Omental fat pad (tissue), 3 donors: ENCODE measurements at regions not wholly inside any gene's neighbourhood (a gene's known extent, or its start where the extent isn't known, plus 50 kb on each side); places are given as distances from the start of the nearest gene placed in this dataset.

Source experiments
- ATAC-seq: fragments of 150-250 bp; one replicate; pipeline ENCODE4 v1.9.1; 2016; ENCODE audit warnings: mild to moderate bottlenecking, moderate library complexity; ENCODE audit not compliant: low FRiP score
- DNase-seq: peaks from one replicate; pipeline ENCODE4 v3.0.0-alpha.2; 2019; ENCODE audit warnings: low spot score
- TF ChIP-seq, protein P1 (sequence below), 3 donors: fragments of 450-650 bp; IDR thresholded peaks; one replicate each; pipeline ENCODE4 v1.5.1; 2016 to 2017; ENCODE audit warnings: antibody characterized with exemption in 3 of 3, mild to moderate bottlenecking in 3 of 3, moderate library complexity in 2 of 3

DNA sequence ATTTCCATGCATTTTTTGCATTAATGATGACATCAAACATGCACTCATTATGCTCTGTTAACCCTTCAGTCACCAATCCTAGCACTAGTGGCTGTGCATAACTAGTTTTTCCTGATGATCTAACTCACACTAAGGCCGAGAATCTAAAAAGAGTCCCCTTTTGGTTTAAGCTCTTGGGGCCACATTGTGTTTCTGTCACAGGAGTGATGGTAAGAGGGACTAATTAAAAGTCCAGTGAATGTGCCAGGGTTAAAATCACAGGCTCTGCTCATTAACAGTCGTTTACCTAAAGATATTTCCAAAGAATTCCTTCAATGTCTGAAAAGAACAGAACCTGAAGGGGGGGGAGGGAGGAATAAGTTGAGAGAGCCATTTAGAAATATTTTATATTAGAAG, 359.0 kb upstream of the ANKRD30A start:
- DNase-seq (no peak), ATAC-seq (no peak)
- TF ChIP-seq, protein P1, sequence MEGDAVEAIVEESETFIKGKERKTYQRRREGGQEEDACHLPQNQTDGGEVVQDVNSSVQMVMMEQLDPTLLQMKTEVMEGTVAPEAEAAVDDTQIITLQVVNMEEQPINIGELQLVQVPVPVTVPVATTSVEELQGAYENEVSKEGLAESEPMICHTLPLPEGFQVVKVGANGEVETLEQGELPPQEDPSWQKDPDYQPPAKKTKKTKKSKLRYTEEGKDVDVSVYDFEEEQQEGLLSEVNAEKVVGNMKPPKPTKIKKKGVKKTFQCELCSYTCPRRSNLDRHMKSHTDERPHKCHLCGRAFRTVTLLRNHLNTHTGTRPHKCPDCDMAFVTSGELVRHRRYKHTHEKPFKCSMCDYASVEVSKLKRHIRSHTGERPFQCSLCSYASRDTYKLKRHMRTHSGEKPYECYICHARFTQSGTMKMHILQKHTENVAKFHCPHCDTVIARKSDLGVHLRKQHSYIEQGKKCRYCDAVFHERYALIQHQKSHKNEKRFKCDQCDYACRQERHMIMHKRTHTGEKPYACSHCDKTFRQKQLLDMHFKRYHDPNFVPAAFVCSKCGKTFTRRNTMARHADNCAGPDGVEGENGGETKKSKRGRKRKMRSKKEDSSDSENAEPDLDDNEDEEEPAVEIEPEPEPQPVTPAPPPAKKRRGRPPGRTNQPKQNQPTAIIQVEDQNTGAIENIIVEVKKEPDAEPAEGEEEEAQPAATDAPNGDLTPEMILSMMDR (IDR thresholded peaks at IDR 0.05) = no peak

DNA sequence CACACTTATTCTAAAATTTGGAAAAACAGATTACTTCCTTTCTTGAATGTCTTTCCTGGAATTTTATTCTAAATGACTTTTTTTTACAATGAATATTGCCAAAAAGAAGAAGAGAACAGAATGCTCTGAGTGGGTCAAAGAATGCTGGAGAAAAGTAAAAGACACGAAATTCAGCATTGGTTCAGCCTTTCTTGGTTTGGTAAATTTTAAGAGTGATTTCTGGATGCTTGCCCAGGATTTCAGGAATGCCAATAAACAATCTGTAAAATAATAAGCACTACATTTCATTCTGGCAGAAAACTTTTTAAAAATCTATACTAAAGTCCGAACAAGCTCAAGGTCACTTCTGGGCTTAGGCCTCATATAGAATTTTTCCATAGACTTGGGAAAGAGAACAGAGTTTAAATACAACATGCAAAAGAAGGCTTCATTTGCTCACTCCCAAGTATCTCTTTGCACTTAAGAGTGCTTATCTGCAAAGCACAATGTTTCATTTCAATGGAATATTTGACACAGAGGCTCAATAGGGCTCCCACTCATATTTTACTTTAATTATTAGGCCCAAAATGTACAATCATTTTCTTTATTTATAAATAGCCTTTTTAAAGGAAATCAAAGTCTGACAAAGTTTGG, 359.5 kb upstream of the ANKRD30A start:
- DNase-seq (no peak), ATAC-seq (peak; percentile 44)
- TF ChIP-seq, protein P1 (IDR thresholded peaks at IDR 0.05) = no peak

GRCh38 chr10:36764823-36765222, 360.6 kb upstream of the ANKRD30A start:
- TF ChIP-seq, protein P1 (IDR thresholded peaks at IDR 0.05) = no peak
- ATAC-seq (no peak), DNase-seq (no peak)

DNA sequence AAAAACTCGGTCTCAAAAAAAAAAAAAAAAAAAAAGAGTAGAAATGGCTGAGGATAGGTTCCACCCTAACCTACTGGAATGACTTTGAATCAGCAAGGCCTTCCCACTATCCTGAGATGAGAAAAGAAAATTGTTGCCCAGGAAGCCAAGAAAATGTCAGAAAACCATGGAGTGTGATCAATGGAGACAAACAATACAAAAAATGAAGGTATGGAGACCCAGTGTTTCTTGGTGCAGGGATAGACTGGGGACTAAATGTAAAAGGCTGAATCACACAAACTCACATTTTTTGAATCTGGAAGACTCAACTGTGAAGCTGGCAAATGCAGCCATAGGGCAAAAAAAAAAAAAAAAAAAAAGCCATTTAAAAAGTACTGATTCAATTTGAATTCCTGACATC, 364.3 kb upstream of the ANKRD30A start:
- DNase-seq (no peak), ATAC-seq (no peak)
- TF ChIP-seq, protein P1 (IDR thresholded peaks at IDR 0.05) = no peak

- TF ChIP-seq, protein P1 (IDR thresholded peaks at IDR 0.05) = no peak
- peak; percentile 94 for ATAC-seq
- DNase-seq = no peak
Observed at GRCh38 chr10:36759141-36759805, 366.1 kb upstream of the ANKRD30A start.

DNA sequence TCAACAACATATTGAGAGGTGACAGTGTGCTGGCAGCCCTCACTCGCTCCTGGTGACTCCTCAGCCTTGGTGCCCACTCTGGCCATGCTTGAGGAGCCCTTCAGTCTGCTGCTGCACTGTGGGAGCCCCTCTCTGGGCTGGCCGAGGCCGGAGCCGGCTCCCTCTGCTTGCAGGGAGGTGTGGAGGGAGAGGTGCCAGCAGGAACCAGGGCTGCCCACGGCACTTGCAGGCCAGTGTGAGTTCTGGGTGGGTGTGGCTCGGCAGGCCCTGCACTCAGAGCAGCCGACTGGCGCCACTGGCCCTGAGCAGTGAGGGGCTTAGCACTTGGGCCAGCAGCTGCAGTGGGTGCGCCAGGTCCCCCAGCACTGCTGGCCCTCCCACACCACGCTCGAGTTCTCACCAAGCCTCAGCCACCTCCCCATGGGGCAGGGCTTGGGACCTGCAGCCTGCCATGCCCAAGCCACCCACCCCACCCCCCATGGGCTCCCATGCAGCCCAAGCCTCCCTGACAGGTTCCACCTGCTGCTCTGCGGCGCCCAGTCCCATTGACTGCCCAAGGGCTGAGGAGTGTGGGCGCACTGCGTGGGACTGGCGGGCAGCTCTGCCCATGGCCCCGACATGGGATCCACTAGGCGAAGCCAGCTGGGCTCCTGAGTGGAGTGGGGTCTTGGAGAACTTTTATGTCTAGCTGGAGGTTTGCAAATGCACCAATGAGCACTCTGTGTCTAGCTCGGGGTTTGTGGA, 377.1 kb upstream of the ANKRD30A start:
- TF ChIP-seq, protein P1 (IDR thresholded peaks at IDR 0.05) = no peak
- DNase-seq (no peak), ATAC-seq (no peak)
